ENCODE measurements at regions not wholly inside any gene's neighbourhood (a gene's known extent, or its start where the extent isn't known, plus 50 kb on each side); places are given as distances from the start of the nearest gene placed in this dataset.

DNA sequence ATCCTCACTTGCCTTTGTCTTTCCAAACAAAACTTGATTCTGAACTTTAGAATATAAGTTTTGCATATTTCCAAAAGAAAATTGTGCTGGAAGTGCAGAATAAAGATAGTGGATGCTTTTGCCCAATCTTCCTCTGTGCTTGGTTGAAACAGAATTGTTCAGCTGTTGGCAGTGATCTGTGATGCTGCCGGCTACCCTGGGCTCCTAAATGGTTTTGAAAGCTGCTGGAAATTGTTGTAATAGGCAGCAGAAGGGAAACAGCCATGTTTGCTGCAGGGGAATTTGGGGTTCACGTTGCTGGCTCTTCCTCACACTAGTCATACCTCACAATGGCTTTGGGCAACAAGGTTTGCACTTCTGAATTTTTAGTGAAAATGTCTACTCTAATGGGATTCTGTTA lies 398.0 kb downstream of the RAPGEF2 start:
- in situ Hi-C loops (cut with HindIII; ENCODE audit: low sequenced_read_pairs) = no loop called here
- TF ChIP-seq, protein P1, sequence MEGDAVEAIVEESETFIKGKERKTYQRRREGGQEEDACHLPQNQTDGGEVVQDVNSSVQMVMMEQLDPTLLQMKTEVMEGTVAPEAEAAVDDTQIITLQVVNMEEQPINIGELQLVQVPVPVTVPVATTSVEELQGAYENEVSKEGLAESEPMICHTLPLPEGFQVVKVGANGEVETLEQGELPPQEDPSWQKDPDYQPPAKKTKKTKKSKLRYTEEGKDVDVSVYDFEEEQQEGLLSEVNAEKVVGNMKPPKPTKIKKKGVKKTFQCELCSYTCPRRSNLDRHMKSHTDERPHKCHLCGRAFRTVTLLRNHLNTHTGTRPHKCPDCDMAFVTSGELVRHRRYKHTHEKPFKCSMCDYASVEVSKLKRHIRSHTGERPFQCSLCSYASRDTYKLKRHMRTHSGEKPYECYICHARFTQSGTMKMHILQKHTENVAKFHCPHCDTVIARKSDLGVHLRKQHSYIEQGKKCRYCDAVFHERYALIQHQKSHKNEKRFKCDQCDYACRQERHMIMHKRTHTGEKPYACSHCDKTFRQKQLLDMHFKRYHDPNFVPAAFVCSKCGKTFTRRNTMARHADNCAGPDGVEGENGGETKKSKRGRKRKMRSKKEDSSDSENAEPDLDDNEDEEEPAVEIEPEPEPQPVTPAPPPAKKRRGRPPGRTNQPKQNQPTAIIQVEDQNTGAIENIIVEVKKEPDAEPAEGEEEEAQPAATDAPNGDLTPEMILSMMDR (IDR thresholded peaks at IDR 0.05; ENCODE audit: low read depth, low read length, missing control alignments) = no peak
- no peak overlapping the region for H3K4me3 ChIP-seq (ENCODE audit: low read depth, low read length)
- DNase-seq (ENCODE audit: low read depth) = no peak

GRCh38 chr4:159503236-159504008 lies 400.5 kb downstream of the RAPGEF2 start:
- TF ChIP-seq, protein P1 (IDR thresholded peaks at IDR 0.05; ENCODE audit: low read depth, low read length, missing control alignments) = no peak
- DNase-seq (ENCODE audit: low read depth) = no peak
- in situ Hi-C loops (cut with HindIII; ENCODE audit: low sequenced_read_pairs) = no loop called here
- H3K4me3 ChIP-seq (ENCODE audit: low read depth, low read length) = no peak overlapping the region

DNA sequence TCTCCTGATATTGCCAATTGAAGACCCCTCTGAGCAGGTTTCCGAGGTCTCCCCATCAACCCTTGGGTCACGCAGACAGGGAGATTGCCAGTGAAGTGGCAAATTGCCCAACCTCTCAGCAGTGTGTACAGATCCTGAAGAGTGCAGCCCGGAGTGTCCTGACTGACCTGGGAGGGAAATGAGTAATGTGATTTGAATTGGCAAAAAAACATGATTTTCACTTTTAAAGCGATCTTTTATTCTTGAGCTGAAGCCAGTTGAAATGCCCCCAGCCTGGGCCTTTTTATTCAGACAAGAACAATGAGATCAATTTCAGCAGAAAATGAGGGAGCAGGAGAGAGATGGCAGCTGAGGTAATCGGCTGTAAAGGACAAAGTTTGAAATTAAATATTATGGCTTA lies 401.8 kb downstream of the RAPGEF2 start:
- in situ Hi-C loops (cut with HindIII; ENCODE audit: low sequenced_read_pairs) = no loop called here
- DNase-seq (ENCODE audit: low read depth) = no peak
- TF ChIP-seq, protein P1 (IDR thresholded peaks at IDR 0.05; ENCODE audit: low read depth, low read length, missing control alignments) = no peak
- no peak overlapping the region for H3K4me3 ChIP-seq (ENCODE audit: low read depth, low read length)

- TF ChIP-seq, protein P1 (IDR thresholded peaks at IDR 0.05; ENCODE audit: low read depth, low read length, missing control alignments) = no peak
- peak; percentile 27 for DNase-seq (ENCODE audit: low read depth)
- in situ Hi-C loops (cut with HindIII; ENCODE audit: low sequenced_read_pairs) = no loop called here
- no peak overlapping the region for H3K4me3 ChIP-seq (ENCODE audit: low read depth, low read length)
These were observed 402.5 kb downstream of the RAPGEF2 start for GRCh38 chr4:159505266-159505975.

DNA sequence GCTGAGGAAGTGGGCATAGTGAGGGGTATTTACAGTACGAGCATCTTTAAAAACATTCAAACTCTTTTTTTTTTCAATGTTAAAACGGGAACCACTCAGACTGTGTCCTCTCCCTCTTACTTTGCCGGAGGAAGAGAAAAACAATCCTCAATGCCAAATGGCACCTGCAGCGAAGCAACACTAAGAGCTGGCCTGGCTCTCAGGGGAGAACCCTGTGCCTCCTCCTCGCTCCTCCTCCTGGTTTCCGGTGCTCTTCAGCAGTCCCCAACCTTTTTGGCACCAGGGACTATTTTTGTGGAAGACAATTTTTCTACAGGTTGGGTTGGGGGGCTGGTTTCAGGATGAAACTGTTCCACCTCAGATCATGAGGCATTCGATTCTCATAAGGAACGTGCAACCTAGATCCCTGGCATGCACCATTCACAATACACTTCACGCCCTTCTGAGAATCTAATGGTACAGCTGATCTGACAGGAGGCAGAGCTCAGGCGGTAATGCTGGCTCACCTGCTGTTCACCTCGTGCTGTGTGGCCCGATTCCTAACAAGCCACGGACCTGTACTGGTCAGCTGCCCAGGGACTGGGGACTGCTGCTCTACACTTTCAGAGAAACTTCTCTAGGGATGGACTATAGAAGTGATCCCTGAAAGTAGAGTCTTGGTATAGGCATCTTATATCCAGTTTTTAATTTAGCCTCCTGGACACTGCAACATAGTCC lies 404.1 kb downstream of the RAPGEF2 start:
- no peak for DNase-seq (ENCODE audit: low read depth)
- in situ Hi-C loops (cut with HindIII; ENCODE audit: low sequenced_read_pairs) = no loop called here
- TF ChIP-seq, protein P1 (IDR thresholded peaks at IDR 0.05; ENCODE audit: low read depth, low read length, missing control alignments) = no peak
- H3K4me3 ChIP-seq (ENCODE audit: low read depth, low read length) = no peak overlapping the region

DNA sequence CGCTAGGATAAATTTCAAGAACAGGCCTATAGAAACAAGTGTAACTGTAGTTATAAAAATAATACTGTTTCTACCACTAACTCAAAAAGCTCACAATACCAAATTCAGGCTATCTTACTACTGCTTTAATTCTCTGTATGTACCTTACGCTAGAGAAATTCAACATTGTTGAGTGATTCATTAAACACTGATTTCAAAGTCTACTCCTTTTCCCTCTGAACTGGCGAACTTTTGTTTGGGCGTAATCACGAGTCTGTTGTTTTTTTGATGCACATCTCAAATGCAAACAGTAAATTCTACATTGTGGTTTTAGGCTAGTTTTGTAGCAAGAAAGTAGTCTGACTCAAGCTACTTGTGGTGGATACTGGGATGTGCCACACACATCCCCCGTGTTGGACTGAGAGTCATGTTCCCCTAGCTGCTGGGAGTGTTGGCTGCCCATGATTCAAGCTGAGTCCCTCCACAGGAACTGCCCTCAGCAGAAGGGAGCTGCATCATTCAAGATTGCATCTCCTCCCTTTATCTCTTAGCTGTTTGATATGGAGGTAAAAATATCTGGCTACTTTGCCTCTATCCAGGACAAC lies 406.1 kb downstream of the RAPGEF2 start:
- in situ Hi-C loops (cut with HindIII; ENCODE audit: low sequenced_read_pairs) = no loop called here
- TF ChIP-seq, protein P1 (IDR thresholded peaks at IDR 0.05; ENCODE audit: low read depth, low read length, missing control alignments) = no peak
- H3K4me3 ChIP-seq (ENCODE audit: low read depth, low read length) = no peak overlapping the region
- DNase-seq (ENCODE audit: low read depth) = peak; percentile 33

Data from astrocyte of the cerebellum (primary cell).